ENCODE measurements at regions not wholly inside any gene's neighbourhood (a gene's known extent, or its start where the extent isn't known, plus 50 kb on each side); places are given as distances from the start of the nearest gene placed in this dataset.

DNA sequence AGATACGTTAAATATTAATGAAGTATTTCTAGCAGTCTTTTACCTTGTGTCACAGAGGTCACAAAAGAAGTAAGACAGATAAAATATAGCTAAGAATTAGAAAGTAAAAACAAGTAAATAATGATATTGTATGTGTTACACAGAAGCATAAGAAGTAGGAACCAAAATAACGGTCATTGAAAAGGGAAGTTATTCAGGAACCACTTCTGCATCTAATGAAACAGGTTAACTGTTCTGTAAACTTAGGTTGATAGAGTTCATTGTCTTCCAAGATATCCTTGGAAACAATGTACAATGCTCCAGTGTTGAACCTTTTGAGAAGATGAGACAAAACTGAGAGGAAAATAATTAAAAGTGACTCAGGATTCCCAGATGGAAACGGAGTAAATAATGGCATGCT lies 57.1 kb upstream of the CD302 start:
- no peak overlapping the region for H3K23ac ChIP-seq (ENCODE audit: low read length)
- H3K14ac ChIP-seq (ENCODE audit: low read length) = no peak overlapping the region
- no peaks in the 10 kb centered on the region for H3K79me2 ChIP-seq (ENCODE audit: control insufficient read depth, insufficient read depth, low read length, poor library complexity)
- no peak for DNase-seq
- H4K8ac ChIP-seq (ENCODE audit: low read depth, low read length) = no peak overlapping the region
- no peak overlapping the region for H2BK5ac ChIP-seq (ENCODE audit: low read depth, low read length, poor library complexity)
- no peak overlapping the region for H2BK12ac ChIP-seq (ENCODE audit: low read length)
- no peaks in the 10 kb centered on the region for H3K4me1 ChIP-seq (ENCODE audit: control insufficient read depth in 1 of 2, insufficient read depth in 2 of 2, low read length in 2 of 2)
- no peak overlapping the region for H2BK120ac ChIP-seq (ENCODE audit: insufficient read depth, low read length, poor library complexity)
- H3K18ac ChIP-seq (ENCODE audit: low read length) = no peak overlapping the region
- H3K4me3 ChIP-seq (ENCODE audit: low read depth, low read length) = no peak overlapping the region
- no peak overlapping the region for H4K12ac ChIP-seq (ENCODE audit: low read depth, low read length)
- H2AK5ac ChIP-seq (ENCODE audit: low read length) = no peak overlapping the region
- no peak overlapping the region for H3K27ac ChIP-seq (ENCODE audit: low read depth, low read length)
- no peaks in the 10 kb centered on the region for H3K79me1 ChIP-seq (ENCODE audit: low read length)
- H3K9ac ChIP-seq (ENCODE audit: low read length) = no peak overlapping the region
- no peaks in the 10 kb centered on the region for H3K9me3 ChIP-seq (ENCODE audit: insufficient read depth, low read depth, low read length)
- H3K27me3 ChIP-seq (ENCODE audit: insufficient read depth, low read length) = no peaks in the 10 kb centered on the region
- no peak overlapping the region for H3K4ac ChIP-seq (ENCODE audit: low read depth, low read length)
- no peaks in the 10 kb centered on the region for H3K36me3 ChIP-seq (ENCODE audit: control insufficient read depth in 1 of 2, insufficient read depth in 2 of 2, low read length in 2 of 2)
- no CpG with 5 or more reads among the region's 3 CpGs for WGBS (ENCODE audit: extremely low coverage, insufficient coverage, insufficient read length)
- no peak overlapping the region for H2AFZ ChIP-seq (ENCODE audit: insufficient read depth, low read length, poor library complexity)
- H4K91ac ChIP-seq (ENCODE audit: low read depth, low read length) = no peak overlapping the region
- H3K4me2 ChIP-seq (ENCODE audit: low read length) = no peak overlapping the region

DNA sequence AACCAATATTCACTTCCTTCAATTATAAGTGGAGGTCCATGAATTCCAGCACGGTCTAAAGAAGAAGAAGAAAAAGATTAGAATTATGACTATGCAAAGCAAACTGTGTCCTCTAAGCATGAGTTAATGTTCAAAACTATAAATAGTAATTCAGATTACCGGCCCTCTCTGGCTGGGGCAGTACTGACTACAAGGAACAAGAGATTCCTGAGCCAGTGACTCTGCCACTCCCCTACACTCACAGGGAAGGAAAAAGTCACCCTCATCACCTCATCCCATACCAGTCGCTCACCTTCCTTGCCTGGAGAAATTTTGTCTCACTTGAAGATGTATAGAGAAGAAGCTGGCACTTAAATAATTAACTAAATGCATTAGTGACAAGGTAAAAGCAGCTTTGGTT lies 56.5 kb upstream of the CD302 start:
- H3K79me2 ChIP-seq (ENCODE audit: control insufficient read depth, insufficient read depth, low read length, poor library complexity) = no peaks in the 10 kb centered on the region
- no peak overlapping the region for H3K27ac ChIP-seq (ENCODE audit: low read depth, low read length)
- H3K4me3 ChIP-seq (ENCODE audit: low read depth, low read length) = no peak overlapping the region
- H3K36me3 ChIP-seq (ENCODE audit: control insufficient read depth in 1 of 2, insufficient read depth in 2 of 2, low read length in 2 of 2) = no peaks in the 10 kb centered on the region
- H2BK120ac ChIP-seq (ENCODE audit: insufficient read depth, low read length, poor library complexity) = no peak overlapping the region
- no peaks in the 10 kb centered on the region for H3K4me1 ChIP-seq (ENCODE audit: control insufficient read depth in 1 of 2, insufficient read depth in 2 of 2, low read length in 2 of 2)
- no peak overlapping the region for H2AFZ ChIP-seq (ENCODE audit: insufficient read depth, low read length, poor library complexity)
- H4K12ac ChIP-seq (ENCODE audit: low read depth, low read length) = no peak overlapping the region
- H3K4me2 ChIP-seq (ENCODE audit: low read length) = no peak overlapping the region
- no peaks in the 10 kb centered on the region for H3K9me3 ChIP-seq (ENCODE audit: insufficient read depth, low read depth, low read length)
- H3K23ac ChIP-seq (ENCODE audit: low read length) = no peak overlapping the region
- H3K14ac ChIP-seq (ENCODE audit: low read length) = no peak overlapping the region
- no peak overlapping the region for H2AK5ac ChIP-seq (ENCODE audit: low read length)
- WGBS (ENCODE audit: extremely low coverage, insufficient coverage, insufficient read length) = no CpG with 5 or more reads among the region's 3 CpGs
- H3K18ac ChIP-seq (ENCODE audit: low read length) = no peak overlapping the region
- DNase-seq = no peak
- no peaks in the 10 kb centered on the region for H3K79me1 ChIP-seq (ENCODE audit: low read length)
- H4K91ac ChIP-seq (ENCODE audit: low read depth, low read length) = no peak overlapping the region
- no peak overlapping the region for H2BK12ac ChIP-seq (ENCODE audit: low read length)
- H3K4ac ChIP-seq (ENCODE audit: low read depth, low read length) = no peak overlapping the region
- H3K27me3 ChIP-seq (ENCODE audit: insufficient read depth, low read length) = no peaks in the 10 kb centered on the region
- no peak overlapping the region for H3K9ac ChIP-seq (ENCODE audit: low read length)
- no peak overlapping the region for H4K8ac ChIP-seq (ENCODE audit: low read depth, low read length)
- no peak overlapping the region for H2BK5ac ChIP-seq (ENCODE audit: low read depth, low read length, poor library complexity)

DNA sequence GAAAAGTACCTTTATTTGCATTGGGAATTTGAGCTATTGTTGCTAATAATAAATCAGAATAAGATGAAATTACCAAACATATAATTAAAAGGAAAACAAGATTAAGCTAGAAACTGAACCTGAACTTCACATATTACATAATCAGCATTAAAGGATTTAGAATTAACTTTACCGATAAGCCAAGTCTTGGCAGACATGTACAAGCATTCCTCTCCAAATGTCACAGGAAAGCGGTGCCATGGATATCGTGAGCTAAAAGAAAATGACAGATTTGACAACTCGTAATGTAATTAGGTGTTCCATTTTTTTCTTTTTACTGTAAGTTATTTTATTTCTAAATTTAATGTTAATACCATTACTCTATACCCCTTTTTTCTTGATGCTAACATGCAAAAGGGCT lies 55.1 kb upstream of the CD302 start:
- H2BK12ac ChIP-seq (ENCODE audit: low read length) = no peak overlapping the region
- no peaks in the 10 kb centered on the region for H3K36me3 ChIP-seq (ENCODE audit: control insufficient read depth in 1 of 2, insufficient read depth in 2 of 2, low read length in 2 of 2)
- H4K91ac ChIP-seq (ENCODE audit: low read depth, low read length) = no peak overlapping the region
- H3K4ac ChIP-seq (ENCODE audit: low read depth, low read length) = no peak overlapping the region
- H4K12ac ChIP-seq (ENCODE audit: low read depth, low read length) = no peak overlapping the region
- DNase-seq = no peak
- H2AFZ ChIP-seq (ENCODE audit: insufficient read depth, low read length, poor library complexity) = no peak overlapping the region
- WGBS (ENCODE audit: extremely low coverage, insufficient coverage, insufficient read length) = no CpG with 5 or more reads among the region's 4 CpGs
- H3K18ac ChIP-seq (ENCODE audit: low read length) = no peak overlapping the region
- no peaks in the 10 kb centered on the region for H3K9me3 ChIP-seq (ENCODE audit: insufficient read depth, low read depth, low read length)
- H2BK120ac ChIP-seq (ENCODE audit: insufficient read depth, low read length, poor library complexity) = no peak overlapping the region
- no peak overlapping the region for H2AK5ac ChIP-seq (ENCODE audit: low read length)
- no peaks in the 10 kb centered on the region for H3K4me1 ChIP-seq (ENCODE audit: control insufficient read depth in 1 of 2, insufficient read depth in 2 of 2, low read length in 2 of 2)
- H3K27ac ChIP-seq (ENCODE audit: low read depth, low read length) = no peak overlapping the region
- no peaks in the 10 kb centered on the region for H3K79me2 ChIP-seq (ENCODE audit: control insufficient read depth, insufficient read depth, low read length, poor library complexity)
- no peak overlapping the region for H3K4me3 ChIP-seq (ENCODE audit: low read depth, low read length)
- no peak overlapping the region for H4K8ac ChIP-seq (ENCODE audit: low read depth, low read length)
- no peak overlapping the region for H3K14ac ChIP-seq (ENCODE audit: low read length)
- H3K79me1 ChIP-seq (ENCODE audit: low read length) = no peaks in the 10 kb centered on the region
- H3K9ac ChIP-seq (ENCODE audit: low read length) = no peak overlapping the region
- H2BK5ac ChIP-seq (ENCODE audit: low read depth, low read length, poor library complexity) = no peak overlapping the region
- no peaks in the 10 kb centered on the region for H3K27me3 ChIP-seq (ENCODE audit: insufficient read depth, low read length)
- H3K23ac ChIP-seq (ENCODE audit: low read length) = no peak overlapping the region
- no peak overlapping the region for H3K4me2 ChIP-seq (ENCODE audit: low read length)

DNA sequence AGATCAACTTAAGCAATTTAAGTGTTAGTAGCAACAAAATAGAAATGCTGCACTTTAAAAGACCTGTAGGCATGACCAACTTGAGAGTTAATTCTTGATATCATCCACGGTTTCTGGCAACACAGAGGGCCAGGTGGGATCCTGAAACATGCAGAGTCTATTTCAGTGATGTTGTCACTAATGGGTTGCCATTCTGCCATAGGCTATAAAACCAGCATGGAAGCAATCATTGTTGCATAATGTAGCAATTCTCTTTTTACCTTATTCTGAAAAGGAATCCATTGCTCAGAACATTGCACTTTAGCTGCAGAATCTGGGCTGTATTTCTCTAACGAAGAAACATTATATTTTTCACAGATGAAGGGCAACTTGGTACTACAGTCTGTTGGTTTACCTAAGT lies 53.9 kb upstream of the CD302 start:
- no peak overlapping the region for H3K4me3 ChIP-seq (ENCODE audit: low read depth, low read length)
- H2BK120ac ChIP-seq (ENCODE audit: insufficient read depth, low read length, poor library complexity) = no peak overlapping the region
- H2AFZ ChIP-seq (ENCODE audit: insufficient read depth, low read length, poor library complexity) = no peak overlapping the region
- H3K4me2 ChIP-seq (ENCODE audit: low read length) = no peak overlapping the region
- H3K23ac ChIP-seq (ENCODE audit: low read length) = no peak overlapping the region
- no CpG with 5 or more reads among the region's 2 CpGs for WGBS (ENCODE audit: extremely low coverage, insufficient coverage, insufficient read length)
- H3K9me3 ChIP-seq (ENCODE audit: insufficient read depth, low read depth, low read length) = no peaks in the 10 kb centered on the region
- no peak overlapping the region for H2BK5ac ChIP-seq (ENCODE audit: low read depth, low read length, poor library complexity)
- DNase-seq = peak; percentile 25 to 63
- H3K14ac ChIP-seq (ENCODE audit: low read length) = no peak overlapping the region
- H4K12ac ChIP-seq (ENCODE audit: low read depth, low read length) = no peak overlapping the region
- H4K8ac ChIP-seq (ENCODE audit: low read depth, low read length) = no peak overlapping the region
- H3K9ac ChIP-seq (ENCODE audit: low read length) = no peak overlapping the region
- H3K18ac ChIP-seq (ENCODE audit: low read length) = no peak overlapping the region
- no peak overlapping the region for H2BK12ac ChIP-seq (ENCODE audit: low read length)
- H3K36me3 ChIP-seq (ENCODE audit: control insufficient read depth in 1 of 2, insufficient read depth in 2 of 2, low read length in 2 of 2) = no peaks in the 10 kb centered on the region
- no peak overlapping the region for H4K91ac ChIP-seq (ENCODE audit: low read depth, low read length)
- H3K4me1 ChIP-seq (ENCODE audit: control insufficient read depth in 1 of 2, insufficient read depth in 2 of 2, low read length in 2 of 2) = no peaks in the 10 kb centered on the region
- H3K4ac ChIP-seq (ENCODE audit: low read depth, low read length) = no peak overlapping the region
- H2AK5ac ChIP-seq (ENCODE audit: low read length) = no peak overlapping the region
- H3K27ac ChIP-seq (ENCODE audit: low read depth, low read length) = no peak overlapping the region
- H3K79me1 ChIP-seq (ENCODE audit: low read length) = no peaks in the 10 kb centered on the region
- no peaks in the 10 kb centered on the region for H3K27me3 ChIP-seq (ENCODE audit: insufficient read depth, low read length)
- H3K79me2 ChIP-seq (ENCODE audit: control insufficient read depth, insufficient read depth, low read length, poor library complexity) = no peaks in the 10 kb centered on the region

DNA sequence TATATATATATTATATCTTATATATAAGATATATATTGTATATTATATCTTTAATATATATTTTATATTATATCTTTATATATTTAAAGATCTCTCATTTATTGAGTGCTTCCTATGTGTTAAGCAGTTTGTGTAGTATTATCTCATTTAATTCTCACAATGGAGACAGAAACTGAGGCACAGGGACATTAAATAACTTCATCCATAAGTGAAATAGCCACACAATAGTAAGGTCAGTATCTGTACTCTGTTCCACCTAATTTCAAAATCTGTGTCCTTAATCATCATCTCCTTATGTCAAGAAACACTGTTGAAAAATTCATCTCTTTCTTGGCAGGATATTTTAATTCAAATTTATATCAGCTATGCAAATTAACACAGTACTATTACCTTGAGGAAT lies 52.8 kb upstream of the CD302 start:
- Histone ChIP-seq H2BK12ac (ENCODE audit: low read length) (no peak overlapping the region), H3K4me2 (ENCODE audit: low read length) (no peak overlapping the region), H3K79me1 (ENCODE audit: low read length) (no peaks in the 10 kb centered on the region), H2AFZ (ENCODE audit: insufficient read depth, low read length, poor library complexity) (no peak overlapping the region), H2BK5ac (ENCODE audit: low read depth, low read length, poor library complexity) (no peak overlapping the region), H3K9me3 (ENCODE audit: insufficient read depth, low read depth, low read length) (no peaks in the 10 kb centered on the region), H4K91ac (ENCODE audit: low read depth, low read length) (no peak overlapping the region), H3K4me3 (ENCODE audit: low read depth, low read length) (no peak overlapping the region), H3K14ac (ENCODE audit: low read length) (no peak overlapping the region), H3K23ac (ENCODE audit: low read length) (no peak overlapping the region), H4K8ac (ENCODE audit: low read depth, low read length) (no peak overlapping the region), H3K27me3 (ENCODE audit: insufficient read depth, low read length) (no peaks in the 10 kb centered on the region), H3K9ac (ENCODE audit: low read length) (no peak overlapping the region), H3K79me2 (ENCODE audit: control insufficient read depth, insufficient read depth, low read length, poor library complexity) (no peaks in the 10 kb centered on the region), H3K27ac (ENCODE audit: low read depth, low read length) (no peak overlapping the region), H3K4me1 (ENCODE audit: control insufficient read depth in 1 of 2, insufficient read depth in 2 of 2, low read length in 2 of 2) (no peaks in the 10 kb centered on the region), H4K12ac (ENCODE audit: low read depth, low read length) (no peak overlapping the region), H2BK120ac (ENCODE audit: insufficient read depth, low read length, poor library complexity) (no peak overlapping the region), H2AK5ac (ENCODE audit: low read length) (no peak overlapping the region), H3K18ac (ENCODE audit: low read length) (no peak overlapping the region), H3K4ac (ENCODE audit: low read depth, low read length) (no peak overlapping the region), H3K36me3 (ENCODE audit: control insufficient read depth in 1 of 2, insufficient read depth in 2 of 2, low read length in 2 of 2) (no peaks in the 10 kb centered on the region)
- DNase-seq = no peak

Data from trophoblast cell (in vitro differentiated cells and primary cell).